Fibroblast of skin of back (primary cell): ENCODE measurements at regions not wholly inside any gene's neighbourhood (a gene's known extent, or its start where the extent isn't known, plus 50 kb on each side); places are given as distances from the start of the nearest gene placed in this dataset.
A peak's percentile ranks its signal among the peaks of the same experiment; 100 is the strongest.
"Not testable (repeated sequence)": the region's sequence is repeated elsewhere in the genome, so short reads cannot be mapped to it uniquely, and the experiment has no call there.

ENCODE experiments used
- DNase-seq: peaks from one replicate; pipeline ENCODE4 v3.0.0-alpha.2; 2013

DNA sequence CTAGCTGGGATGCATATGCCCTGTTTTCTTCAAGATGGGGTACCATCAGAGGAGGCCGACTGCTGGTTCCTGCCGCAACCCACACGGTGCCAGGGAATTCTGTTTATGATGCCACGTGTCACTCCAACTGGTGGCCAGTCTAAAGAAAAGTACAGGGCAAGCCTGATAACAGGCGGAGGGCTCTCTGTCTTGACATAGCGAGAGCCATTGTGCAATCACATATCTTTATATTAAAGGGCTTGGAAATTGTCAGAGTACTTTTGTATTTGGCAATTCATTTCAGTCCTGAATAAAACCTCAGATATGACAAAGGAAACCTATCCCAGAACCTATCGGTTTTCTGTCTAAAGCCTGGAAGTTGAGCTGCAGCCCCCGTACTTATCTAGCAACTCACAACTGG lies 768.4 kb downstream of the TDRD15 start:
- DNase-seq: no peak

- no peak for DNase-seq
These were observed 771.4 kb downstream of the TDRD15 start for GRCh38 chr2:21895200-21895599.

GRCh38 chr2:21908712-21909380 lies 785.1 kb downstream of the TDRD15 start:
- not testable (repeated sequence) for DNase-seq

DNA sequence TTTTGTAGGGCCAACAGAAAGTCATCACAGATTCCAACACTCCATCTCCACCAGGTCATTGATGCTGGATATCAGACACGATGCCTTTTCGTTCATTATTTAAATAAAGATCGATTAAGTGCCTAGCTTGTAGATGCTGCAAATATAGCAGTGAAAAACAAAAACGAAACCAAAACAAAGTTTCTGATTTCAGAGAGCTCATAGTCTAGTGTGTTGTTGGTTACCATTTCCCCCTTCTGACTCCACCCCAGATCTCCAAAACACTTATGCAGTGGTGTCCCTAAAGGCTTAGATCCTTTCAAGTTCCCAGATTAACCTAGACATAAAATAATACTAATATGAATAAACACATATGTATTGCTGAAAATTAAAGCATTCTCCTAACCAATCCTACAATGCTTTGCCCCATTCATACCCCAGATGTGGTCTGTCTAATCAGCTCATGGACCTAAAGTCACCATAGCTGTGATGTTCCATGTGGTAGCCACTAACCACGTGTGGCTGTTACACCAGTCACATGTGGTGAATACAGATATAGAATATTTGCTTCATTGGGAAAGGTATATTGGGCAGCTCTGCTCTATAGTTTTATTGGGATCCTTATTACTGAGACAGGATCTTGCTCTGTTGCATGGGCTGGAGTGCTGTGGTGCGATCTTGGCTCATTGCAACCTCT lies 787.2 kb downstream of the TDRD15 start:
- DNase-seq: no peak

DNA sequence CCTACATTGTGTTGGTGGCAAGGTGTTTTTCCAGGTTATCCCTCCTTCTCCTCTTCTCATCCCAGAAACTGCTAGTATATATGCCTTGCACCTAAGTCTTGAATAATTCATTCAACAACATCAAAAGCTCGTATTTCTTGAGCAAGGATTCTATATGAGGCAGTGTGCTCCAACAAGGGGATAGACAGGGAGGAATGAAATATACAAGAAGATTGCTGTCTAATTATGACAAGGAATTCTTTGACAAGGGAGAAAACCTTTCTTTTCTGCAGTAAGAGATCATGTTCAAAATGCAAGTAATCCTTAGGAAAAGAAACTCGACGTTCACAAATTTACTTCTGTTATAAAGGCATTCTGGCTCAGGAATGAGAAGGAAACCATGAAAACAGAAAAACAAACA lies 788.6 kb downstream of the TDRD15 start:
- no peak for DNase-seq

- no peak for DNase-seq
These were observed 791.4 kb downstream of the TDRD15 start for GRCh38 chr2:21915201-21915600.

- DNase-seq: peak; percentile 4
These were observed 793.3 kb downstream of the TDRD15 start for GRCh38 chr2:21916934-21917522.

DNA sequence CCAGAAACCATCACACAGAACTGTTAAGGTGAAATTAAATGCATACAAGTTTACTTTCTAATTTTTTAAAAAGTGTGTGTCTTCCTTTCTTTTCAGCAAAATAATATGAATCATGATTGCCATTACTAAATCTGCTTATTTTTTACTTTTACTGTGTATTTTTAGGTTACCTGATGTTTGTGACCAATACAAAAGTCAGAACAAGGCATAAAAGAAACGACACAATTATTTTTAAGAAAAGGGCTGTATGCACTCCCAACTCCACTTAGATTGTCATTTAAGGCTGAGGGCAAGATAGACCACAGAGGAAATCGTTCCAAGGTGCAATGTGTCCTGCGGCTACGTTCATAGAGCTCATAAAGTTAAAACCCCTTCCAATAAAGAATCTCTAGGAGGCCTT lies 797.0 kb downstream of the TDRD15 start:
- DNase-seq: no peak

- no peak for DNase-seq
These were observed 801.0 kb downstream of the TDRD15 start for GRCh38 chr2:21924640-21925285.

DNA sequence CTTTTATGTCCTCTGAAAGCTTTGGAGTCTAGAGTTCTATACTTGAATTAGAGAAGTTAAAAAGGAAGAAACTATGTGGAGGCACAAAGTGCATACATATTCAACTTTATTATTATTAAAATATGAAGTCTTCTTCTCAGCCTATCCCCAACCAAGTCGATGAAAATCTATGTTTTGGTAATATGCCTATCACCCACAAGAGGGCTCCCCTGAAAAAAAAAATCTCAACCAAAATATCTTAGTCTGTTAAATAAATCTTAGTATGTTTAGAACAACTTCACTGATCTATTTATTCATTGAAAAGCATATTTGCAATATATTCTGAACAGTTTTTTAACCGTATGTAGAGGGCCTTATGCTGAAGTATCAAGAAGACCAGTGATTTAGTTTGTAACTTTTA lies 804.5 kb downstream of the TDRD15 start:
- no peak for DNase-seq

DNA sequence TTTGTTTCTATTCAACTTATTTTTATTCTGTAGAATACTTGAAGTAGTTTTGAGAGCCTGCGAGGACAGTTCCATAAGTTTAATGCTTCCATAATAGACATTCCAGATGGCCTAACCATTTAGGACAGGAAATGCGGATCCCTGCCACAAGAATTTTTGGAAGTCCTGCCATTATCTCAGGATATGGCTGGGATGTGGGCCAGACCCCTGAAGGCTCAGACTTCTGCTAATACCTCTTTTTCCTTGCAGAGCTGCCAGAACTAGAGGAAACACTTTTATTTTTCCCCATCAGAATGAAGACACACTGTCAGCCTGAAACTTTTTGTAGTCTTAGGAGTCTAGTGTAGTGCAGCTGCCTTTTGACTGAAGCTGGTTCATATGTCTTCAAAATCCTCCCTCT lies 806.5 kb downstream of the TDRD15 start:
- DNase-seq: peak; percentile 5

DNA sequence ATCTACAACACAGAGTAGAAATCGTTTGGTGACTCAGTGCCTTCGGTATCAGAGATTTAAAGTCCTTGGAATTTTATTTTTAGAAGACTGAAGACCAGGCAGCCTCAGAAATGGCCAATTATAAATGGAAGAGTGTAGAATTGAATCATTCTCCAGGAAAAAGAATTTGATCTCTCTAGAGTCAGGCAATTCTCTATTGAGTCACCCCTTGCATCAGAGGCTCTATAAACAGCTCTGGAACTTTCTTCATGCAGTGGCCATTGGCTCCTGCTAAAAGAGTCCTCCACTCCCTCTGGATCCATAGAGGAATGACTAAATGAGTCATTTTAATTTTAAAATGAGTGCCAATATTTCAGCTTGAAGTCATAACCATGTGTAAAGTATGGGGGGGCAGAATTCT lies 816.2 kb downstream of the TDRD15 start:
- DNase-seq: peak; percentile 71

DNA sequence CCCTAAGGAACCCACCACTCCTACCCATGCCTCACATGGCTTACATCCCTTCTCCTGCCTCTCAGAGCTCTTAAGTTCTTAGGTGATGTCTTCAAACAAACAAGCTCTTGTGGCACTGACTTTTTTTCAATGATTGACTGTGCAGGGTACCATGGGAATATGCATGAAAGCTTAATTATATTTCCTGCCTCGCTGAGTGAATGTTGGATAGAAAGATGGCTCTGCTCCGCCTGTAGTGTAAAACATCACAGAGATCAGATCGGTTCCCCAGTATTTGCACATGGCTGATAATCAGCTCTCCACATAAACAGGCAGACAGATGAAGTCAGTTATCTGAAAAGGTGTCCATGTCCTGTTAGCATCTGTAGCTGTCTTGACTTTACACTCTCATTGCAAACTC lies 820.8 kb downstream of the TDRD15 start:
- no peak for DNase-seq

- no peak for DNase-seq
These were observed 821.9 kb downstream of the TDRD15 start for GRCh38 chr2:21945658-21946057.

DNA sequence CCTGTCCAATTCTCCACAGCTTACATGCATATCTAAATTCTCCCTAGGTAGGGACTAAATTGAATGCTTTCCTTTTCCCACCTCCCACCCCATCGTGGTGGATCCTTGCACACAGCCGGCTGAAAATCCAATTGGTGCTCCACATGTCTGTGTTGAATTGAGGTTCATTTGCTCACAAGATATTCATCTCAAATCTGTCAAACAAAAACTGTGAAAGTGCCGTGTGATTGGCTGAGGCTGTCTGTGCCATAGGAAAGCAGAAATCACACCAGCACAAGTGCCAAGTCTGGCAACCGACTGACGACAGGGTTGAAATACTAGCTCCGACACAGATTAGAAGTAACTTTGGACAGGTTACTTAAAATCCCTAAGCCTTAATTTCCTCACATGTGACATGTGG lies 823.3 kb downstream of the TDRD15 start:
- DNase-seq: no peak

DNA sequence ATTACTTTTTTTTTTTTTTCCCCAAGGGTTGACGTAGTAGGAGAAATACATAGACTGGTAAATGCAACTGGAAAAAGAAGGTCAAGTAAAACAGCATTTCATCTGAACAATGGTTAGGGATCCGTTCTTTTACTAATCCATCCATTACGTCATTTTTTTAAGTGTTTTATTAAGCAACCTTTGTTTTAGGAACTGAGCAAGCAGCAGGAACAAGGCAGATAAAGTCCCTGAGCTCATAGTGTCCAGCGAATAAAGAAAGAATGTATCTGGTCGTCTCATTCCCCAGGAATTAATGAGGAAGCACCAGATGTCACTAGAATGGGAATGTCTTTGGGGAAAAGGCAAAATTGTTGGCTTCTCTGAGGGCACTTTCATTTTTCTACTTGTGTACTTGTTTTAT lies 842.4 kb downstream of the TDRD15 start:
- DNase-seq: peak; percentile 65

DNA sequence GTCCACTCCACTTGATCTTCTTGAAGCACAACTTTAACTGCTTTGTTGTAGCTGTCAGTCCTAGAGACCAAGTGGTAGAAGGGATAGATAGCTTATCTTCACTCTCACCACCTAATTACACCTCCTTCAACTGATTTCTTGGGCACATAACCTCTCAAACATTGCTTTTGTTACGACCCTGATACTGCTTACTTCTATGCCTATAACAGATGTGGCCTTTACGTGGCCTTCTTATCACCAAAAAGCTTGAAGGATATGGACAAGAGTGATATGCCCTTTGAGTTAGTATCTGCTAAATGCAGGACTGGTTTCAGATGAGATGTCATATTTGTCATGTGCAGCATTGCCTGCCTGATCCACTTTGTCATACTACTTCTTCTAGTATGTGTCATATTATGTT lies 847.2 kb downstream of the TDRD15 start:
- no peak for DNase-seq

DNA sequence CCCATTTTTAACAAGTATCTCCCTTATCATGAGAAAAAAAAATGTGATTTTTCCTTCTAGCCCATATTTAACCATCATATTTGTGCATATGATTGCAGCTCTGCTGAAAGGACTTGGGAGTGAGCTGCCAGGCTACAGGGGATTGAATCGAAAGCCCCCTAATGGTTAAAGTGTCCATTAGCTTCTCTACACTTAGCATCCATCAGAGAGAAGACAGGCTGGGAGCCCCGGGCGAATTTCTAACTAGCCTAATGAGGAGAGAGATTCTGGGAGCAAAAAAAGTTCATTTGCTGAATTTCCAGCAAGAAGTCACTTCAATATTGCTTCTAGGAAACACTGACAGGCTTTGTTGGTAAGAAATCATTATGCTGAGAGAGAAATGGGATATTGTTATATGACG lies 848.8 kb downstream of the TDRD15 start:
- DNase-seq: no peak

- DNase-seq: peak; percentile 4
These were observed 857.4 kb downstream of the TDRD15 start for GRCh38 chr2:21981127-21981526.

DNA sequence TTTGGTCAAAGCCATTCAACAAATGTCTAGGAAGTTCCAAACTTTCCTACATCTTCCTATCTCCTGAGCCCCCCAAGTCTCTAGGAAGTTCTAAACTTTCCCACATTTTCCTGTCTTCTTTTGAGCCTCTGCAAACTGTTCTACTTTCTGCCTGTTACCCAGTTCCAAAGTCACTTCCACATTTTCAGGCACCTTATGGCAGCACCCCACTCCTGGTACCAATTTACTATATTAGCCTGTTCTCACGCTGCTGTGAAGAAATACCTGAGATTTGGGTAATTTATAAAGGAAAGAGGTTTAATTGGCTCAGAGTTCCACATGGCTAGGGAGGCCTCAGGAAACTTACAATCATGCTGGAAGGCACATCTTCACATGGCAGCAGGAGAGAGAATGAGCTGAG lies 869.2 kb downstream of the TDRD15 start:
- DNase-seq: no peak

- DNase-seq: no peak
These were observed 872.6 kb downstream of the TDRD15 start for GRCh38 chr2:21996339-21996738.

DNA sequence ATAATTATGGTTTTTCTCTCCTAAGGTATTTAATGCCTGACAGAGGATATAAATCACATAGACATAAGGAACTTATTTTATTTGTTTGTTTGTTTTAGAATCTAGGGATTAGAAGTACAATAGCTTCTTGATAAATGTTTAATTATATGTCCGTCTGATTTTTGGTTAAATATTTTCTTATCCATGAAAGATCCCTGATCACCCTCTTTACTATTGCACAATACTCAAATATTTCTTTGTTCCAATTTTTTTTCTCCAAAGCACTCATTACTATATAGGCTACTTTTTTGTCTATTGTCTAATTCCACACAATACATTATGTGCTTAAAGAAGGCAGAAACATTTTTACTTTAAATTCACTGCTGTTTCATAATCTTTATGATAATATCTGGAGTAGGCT lies 875.8 kb downstream of the TDRD15 start:
- DNase-seq: no peak

DNA sequence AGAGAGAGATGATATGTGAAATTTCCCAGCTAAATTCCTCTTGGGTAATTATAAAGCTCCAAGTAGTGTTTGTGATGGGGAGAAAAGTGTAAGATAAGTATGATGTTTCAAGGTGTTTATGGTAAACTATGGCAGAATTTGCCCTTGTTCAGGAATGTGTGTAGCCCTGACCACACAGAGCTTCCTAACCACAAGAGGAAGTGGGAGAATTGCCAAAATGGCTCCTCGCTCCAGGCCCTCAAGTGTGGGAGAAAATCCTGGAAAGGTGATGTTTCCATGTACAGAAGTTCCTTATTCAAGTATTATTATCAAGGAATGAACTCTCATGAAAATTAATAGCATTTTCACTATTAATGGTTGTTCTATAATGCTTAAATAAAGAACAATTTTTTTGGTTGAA lies 878.3 kb downstream of the TDRD15 start:
- DNase-seq: no peak

DNA sequence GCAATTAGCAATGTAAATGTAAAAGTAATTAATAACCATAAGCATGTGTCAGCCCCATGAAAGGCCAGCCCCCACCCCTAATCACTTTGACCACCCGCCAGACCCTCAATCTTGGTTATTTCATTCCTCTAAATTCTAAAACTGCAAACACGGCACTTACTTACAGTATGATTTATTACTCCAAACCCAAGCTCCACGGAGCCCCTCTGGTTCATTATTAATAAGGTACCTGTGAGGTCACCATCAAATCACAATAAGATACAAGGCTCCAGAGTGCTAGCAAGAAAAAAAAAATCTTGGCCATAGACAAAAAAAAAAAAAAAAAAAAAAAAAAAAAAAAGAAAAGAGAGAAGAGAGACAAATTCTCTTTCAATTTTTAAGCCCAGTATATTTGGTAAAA lies 879.5 kb downstream of the TDRD15 start:
- DNase-seq: no peak
